ENCODE measurements at regions not wholly inside any gene's neighbourhood (a gene's known extent, or its start where the extent isn't known, plus 50 kb on each side); places are given as distances from the start of the nearest gene placed in this dataset.
A peak's percentile ranks its signal among the peaks of the same experiment; 100 is the strongest.
"Not testable (repeated sequence)": the region's sequence is repeated elsewhere in the genome, so short reads cannot be mapped to it uniquely, and the experiment has no call there.

DNA sequence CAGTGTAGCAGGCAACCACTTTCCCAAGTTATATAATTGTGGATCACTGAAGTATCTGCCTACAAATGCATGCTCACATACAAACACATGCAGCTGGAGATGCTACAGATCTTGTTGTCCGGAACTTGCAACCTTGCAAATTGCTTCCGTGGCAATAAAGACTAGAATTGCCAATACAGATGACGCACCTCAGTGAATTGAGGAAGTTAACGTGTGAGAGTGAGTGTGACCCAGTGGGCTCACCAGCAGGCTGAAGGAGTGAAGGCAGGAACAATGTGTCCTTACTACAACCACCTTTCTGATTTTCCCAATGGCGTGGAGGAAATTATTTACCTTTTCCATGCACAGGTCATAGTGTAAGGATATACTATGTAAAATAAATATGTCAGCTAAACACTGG is 89.4 kb upstream of the GRIP1 start:
- Histone ChIP-seq H3K4me3 (no peak overlapping the region), H3K27ac (no peak overlapping the region)

DNA sequence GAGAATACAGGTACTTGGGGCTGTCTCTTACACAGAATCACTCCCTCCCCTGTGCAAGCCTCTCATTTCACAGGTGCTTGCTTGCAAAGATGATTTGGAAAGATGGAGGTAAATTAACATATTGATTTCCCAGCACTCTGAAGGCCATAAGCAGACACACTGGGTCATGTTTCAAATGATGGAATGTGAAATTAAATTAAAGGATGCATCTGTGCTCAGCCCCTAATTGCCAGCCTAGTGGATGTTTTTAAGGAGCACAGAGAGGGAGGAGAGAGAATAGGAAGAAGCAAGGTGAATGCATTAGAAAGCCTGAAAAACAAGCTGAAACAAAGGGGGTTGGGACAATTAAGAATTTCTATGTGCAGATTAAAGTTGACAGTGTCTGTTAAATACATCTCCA is 96.1 kb upstream of the GRIP1 start:
- H3K27ac ChIP-seq = no peak overlapping the region

DNA sequence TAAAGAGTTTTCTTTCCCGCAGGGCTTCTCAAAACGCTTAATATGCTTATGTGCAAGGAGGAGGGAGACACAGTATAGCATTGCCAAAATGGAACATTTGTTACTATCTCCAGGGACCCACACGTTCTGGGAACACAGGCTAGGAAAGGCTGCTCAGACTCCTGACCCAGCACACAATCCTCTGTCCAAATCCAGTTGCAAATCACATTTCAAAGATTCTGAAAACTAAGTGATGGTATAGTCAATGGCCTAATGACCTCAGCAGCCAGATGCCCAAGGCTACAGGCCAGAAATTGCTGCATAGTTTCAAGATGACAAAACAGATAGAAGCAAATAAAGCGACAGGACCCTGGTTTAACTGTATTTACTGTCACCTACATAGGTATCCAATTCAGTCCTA is 97.0 kb upstream of the GRIP1 start:
- H3K4me3 ChIP-seq = no peak overlapping the region
- H3K27ac ChIP-seq = no peak overlapping the region

More for the DNA sequence above, 96.1 kb upstream of the GRIP1 start:
- H3K4me3 ChIP-seq = no peak overlapping the region

DNA sequence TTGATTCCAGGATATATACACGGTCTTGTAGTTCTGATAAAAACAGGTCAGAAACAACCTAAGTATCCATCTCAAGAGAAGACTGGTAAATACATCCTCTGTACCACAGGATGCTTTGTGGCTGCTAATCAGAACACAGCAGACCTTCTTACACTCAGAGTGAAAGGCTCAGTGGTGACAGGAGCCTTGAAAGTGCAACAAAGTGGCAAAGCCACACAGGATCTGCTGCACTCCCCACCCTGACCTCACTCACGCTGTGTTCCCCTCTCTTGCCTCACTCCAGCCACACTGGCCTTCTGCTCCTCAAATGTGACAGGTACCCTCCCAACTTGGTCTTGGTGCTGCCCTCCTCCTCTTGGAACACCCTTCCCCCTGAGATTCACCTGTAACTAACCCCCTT is 98.1 kb upstream of the GRIP1 start:
- no peak overlapping the region for H3K4me3 ChIP-seq
- H3K27ac ChIP-seq = no peak overlapping the region

DNA sequence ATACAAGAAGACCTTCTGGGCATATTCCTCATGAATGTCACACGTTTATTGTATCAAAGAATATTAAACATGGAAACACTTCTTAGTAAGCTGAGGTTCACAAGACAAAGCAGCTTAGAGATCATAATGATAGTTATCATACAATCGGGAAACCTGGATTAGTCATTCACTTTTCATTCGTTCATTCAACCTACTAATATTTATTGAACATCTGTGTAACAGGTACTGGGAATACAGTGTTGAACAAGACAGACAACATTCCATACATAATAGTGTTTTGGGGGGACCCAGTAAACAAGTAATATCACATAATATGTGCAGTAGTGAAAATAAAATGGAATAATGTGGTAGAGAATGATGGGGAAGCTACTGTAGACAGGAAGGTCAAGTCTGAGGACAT is 100.6 kb upstream of the GRIP1 start:
- Histone ChIP-seq H3K4me3 (no peak overlapping the region), H3K27ac (no peak overlapping the region)

DNA sequence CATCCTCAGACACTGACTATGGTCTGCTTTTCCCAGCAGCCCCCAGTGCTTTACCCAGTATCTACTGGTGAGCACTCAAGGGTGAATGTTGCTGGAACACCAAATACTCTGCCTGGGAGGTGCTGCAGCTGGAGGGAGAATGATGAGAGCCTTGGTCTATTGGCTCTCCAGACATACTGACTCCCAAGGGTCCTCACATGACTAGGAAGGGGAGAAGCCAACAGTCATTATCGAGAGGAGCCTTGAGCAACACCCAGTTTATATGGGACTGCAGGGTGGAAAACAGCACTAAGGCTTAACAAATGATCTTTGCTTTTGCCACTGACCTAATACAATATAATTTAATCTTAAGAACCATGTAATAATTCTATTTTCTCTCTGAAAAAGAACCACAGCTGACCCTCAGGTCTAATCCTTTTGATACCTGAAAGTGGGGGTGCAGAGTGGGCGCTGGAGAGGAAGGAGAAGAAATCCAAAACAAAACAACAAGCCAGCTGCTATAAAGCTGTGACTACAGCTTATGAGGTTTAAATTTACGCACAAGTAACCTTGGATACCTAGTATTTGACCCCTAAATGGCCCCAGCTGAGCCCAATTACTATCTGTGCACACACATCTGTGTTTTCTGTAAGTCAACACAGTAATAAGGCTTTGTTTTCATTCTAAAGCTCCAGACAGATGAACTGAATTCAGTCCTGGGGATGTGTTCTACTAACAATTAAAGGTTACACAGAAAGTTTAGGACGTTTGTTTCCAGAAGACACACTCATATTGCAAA is 107.8 kb upstream of the GRIP1 start:
- H3K4me3 ChIP-seq = no peak overlapping the region
- no peak overlapping the region for H3K27ac ChIP-seq

DNA sequence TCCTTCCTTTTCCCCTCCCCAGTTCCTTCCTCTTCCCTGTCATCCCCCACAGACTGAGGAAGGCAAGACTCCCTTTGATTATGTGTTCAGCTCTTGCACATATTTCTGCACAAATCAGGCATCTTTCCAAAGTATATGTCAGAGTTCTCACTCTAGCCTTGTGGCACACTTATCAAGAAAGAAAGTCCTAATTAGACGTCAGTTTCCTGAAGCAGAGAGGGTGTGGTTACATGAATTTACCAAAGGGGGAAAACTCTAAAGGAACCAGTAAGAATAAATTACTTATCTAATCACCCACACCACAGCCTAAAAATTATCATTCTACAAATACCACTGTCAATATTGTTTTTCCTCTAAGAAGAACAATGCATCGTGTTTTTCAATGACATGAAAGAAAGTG is 120.7 kb upstream of the GRIP1 start:
- Histone ChIP-seq H3K27ac (no peak overlapping the region), H3K4me3 (no peak overlapping the region)

DNA sequence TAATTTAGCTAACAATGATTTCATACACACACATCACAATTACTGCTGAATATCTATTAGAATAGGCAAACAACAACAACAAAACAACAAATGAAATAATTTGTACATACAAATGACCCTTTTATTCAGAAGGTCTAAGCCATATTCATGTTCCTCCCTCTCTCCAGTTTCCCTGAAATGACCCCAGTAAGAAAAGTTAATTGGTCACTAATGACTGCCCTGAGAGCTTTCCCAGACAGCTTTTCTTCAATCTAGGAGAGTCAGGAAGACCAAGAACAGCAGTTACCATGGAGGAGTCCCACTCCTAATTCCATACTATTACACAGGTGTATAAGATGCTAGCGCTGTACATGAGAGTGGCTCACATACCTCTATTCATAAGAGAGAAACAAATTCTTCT is 121.2 kb upstream of the GRIP1 start:
- no peak overlapping the region for H3K27ac ChIP-seq

DNA sequence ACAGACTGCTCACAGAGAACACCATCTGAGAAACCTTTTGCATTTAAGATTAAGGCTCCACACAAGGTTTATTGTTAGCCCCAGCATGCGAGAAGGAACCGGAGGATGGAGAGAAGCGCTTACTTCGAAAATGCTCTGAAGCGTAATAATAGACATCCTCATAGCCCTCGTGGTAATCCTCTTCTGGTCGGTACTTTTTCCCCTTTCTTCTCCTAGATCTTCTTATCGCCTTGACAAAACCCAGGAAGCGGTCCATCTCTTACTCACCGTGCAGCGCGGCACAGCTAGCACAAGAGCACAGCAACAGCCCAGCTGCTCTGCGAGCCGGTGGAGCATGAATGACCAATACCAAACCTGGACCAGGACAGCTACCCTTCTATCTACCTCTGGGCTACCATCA is 125.1 kb upstream of the GRIP1 start:
- no peak overlapping the region for H3K4me3 ChIP-seq

More for the DNA sequence above, 121.2 kb upstream of the GRIP1 start:
- H3K4me3 ChIP-seq = no peak overlapping the region

DNA sequence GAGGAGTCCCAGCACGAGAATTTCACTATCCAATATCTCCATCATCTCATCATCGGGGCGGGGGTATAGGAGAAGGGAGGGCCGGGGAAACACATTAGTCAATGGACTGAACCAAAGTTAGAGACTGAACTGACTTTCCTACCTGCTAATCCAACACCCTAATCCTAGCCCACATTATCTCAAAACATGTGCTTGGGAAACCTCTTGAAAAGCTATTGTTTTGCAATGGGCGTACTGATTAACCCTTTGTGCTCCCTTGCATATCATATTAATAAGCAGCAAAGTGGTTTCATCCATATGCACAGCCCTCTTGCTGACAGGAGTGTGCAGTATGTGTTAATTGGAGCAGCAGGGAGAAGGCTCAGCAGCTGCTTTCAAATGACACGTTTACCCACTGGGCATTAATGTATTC is 125.7 kb upstream of the GRIP1 start:
- Histone ChIP-seq H3K4me3 (no peak overlapping the region), H3K27ac (no peak overlapping the region)

More for the DNA sequence above, 125.1 kb upstream of the GRIP1 start:
- no peak overlapping the region for H3K27ac ChIP-seq

DNA sequence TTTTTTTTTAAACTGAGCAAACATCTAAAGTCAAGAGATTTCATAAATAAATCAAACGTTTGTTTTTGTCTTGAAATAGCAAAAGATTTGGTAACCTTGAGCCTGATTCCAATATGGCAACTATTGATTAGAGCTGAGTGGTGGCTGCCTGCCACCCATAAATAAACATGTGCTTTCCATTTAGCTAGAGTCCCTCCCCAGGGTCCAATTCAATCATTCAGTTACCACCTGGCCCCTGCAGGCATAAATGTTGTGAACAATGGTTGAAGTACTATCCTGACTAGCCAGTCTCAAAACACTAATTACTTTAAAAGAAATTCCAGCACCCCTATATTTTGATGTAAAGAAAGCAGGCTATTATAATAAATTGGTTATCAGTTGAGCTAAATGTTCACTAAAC is 129.7 kb upstream of the GRIP1 start:
- Histone ChIP-seq H3K4me3 (no peak overlapping the region), H3K27ac (no peak overlapping the region)

DNA sequence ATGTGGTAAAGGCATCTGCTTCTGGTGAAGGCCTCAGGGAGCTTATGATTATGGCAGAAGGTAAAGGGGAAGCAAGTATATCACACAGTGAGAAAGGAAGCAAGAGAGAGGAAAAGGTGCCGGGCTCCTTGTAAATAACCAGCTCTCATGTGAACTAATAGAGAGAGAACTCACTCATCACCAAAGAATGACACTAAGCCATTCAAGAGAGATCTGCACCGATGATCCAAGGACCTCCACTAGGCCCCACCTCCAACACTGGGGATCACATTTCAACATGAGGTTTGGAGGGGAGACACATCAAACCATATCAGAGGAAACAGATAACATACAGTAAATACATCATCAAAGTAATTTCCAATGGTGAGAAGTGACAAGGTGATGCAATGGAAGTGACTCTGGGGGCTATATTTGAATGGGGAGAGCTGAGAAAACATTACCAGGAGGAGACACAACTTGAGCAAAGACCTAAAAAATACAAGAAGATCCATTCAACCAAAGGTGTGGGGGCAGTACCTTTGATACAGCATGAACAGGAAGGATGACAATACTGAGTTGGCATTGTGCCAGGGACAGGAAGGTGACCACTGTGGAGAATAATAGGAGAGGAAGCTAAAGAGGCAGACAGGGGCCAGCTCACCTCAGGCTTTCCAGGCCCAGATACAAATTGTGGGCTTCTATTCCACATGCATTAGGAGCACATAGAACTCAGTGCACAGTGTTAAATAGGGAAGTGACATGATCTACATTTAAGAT is 134.4 kb upstream of the GRIP1 start:
- Histone ChIP-seq H3K27ac (no peak overlapping the region), H3K4me3 (no peak overlapping the region)

DNA sequence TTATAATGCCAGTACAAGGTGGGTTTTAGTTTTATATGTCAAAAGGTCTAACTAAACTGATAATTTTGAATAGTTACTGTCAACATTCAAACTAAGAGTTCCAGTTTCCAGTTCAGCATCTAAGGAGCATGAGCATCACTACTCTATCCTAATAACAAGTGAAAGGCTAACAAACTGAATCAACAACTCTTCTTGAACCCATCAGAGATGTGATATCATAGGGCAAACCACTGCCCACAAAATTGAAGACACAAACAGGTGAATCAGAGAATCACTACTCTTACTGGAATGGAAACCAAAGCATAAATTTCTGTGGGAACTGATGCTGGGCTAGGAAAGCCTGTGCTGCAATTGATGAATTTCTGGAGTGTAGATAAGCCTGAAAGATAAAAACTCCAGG is 140.7 kb upstream of the GRIP1 start:
- H3K27ac ChIP-seq = no peak overlapping the region
- H3K4me3 ChIP-seq = no peak overlapping the region

DNA sequence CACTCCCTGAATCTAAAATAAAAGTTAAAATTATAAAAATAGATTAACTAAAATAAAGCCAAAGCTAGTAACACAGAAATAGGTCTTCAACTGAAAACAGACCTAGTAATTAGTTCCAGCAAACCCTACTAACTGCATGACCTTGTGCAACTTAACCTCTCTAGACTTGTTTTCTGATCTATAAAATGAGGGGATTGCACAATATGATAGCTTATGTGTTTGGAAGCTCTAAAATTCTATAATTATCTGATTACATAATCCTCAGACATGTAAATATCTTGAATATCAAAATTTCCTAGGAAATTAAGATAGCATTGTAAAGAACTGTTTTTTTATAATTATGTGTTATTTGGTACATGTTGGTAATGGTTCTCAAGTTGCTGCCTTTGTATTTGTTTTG is 144.1 kb upstream of the GRIP1 start:
- Histone ChIP-seq H3K4me3 (no peak overlapping the region), H3K27ac (peak overlapping the region in 6 of 21 experiments; percentile 1 to 54 (median 29))

DNA sequence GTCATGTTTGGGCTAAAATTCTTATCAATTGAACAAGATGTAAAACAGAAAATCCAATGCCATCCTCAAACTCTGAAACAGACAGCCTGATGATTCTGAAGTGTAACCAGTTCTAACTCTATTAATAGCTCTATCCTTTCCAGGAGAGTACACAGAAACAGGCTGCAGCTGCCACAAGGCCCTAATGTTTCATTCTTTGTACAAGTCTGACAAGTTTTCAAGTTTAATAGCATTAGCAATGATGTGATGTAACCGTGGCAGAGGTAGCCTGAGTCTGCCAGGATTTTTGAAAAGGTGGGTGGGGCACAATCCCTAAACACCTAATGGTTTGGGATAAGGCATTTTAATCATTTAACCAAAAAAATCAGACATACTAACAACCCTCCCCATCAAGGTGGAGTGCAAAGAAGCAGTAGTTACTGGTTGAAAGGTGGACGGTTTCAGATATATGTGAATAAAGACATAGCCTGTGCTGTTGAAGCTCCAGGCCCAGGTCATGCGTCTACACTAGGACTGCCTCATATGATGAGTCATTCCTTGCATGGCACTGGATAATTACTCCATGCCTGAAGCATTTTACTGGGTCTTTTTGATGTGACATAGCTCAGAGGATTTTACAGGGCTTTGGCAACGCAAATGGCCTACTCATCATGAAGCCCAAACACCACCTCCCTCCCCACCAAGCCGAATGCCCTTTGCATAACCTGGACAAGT is 145.1 kb upstream of the GRIP1 start:
- H3K27ac ChIP-seq = peak overlapping the region in 9 of 21 experiments; percentile 1 to 56 (median 44)
- H3K4me3 ChIP-seq = no peak overlapping the region

DNA sequence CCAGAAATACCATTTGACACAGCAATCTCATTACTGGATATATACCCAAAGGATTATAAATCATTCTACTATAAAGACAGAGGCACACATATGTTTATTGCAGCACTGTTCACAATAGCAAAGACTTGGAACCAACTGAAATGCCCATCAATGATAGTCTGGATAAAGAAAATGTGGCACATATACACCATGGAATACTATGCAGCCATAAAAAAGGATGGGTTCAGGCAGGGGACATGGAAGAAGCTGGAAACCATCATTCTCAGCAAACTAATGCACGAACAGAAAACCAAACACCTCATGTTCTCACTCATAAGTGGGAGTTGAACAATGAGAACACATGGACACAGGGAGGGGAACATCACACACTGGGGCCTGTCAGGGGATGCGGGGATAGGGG is 147.0 kb upstream of the GRIP1 start:
- not testable (repeated sequence) for H3K27ac ChIP-seq, H3K4me3 ChIP-seq

DNA sequence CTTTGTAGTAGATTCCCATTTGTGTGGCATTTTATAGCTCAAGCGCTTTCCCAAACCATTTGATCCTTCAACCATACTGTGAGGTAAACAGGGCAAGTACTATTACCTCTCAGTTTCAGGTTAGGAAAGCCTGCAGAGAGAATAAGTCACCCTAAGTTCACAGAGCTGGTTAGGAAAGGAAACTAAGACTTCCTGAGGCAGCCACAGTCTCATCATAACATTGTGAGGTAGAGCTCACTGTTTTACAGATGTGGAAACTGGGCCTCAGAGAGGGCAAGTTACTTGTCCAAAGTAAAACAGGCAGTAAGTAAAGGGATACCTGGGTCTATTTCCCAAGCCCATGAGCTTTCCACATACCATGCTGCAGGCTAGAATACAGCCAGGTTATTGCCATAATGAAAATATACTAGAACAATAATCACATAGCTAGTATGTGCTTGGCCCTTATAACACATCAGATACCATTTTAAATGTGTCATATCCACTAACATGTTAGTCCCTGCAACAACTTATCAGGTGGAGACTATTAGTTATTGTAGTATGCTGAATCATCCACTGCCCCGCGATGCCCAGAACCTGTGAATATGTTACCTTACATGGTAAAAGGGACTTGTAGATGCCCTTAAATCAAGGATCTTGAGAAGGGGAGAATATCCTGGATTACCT is 150.9 kb upstream of the GRIP1 start:
- Histone ChIP-seq H3K4me3 (no peak overlapping the region), H3K27ac (peak overlapping the region in 1 of 21 experiments; percentile 6)

DNA sequence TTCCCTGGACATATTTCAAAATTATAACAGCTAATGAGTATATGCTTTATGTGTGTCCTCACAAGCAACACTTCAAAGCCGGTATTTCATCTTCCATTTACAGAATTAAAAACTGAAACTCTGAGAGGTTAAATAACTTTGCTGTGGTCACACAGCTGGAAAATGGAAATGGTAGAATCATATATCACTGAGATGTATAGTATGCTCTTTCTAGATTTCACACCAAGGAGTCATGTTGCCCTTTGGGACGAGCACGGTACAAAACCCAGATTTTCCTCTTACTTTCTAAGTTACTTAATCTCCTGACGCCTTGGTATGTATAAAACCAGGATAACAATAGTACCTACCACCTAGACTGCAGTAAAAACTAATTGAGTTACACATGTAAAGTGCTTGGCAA is 152.6 kb upstream of the GRIP1 start:
- Histone ChIP-seq H3K4me3 (no peak overlapping the region), H3K27ac (no peak overlapping the region)

DNA sequence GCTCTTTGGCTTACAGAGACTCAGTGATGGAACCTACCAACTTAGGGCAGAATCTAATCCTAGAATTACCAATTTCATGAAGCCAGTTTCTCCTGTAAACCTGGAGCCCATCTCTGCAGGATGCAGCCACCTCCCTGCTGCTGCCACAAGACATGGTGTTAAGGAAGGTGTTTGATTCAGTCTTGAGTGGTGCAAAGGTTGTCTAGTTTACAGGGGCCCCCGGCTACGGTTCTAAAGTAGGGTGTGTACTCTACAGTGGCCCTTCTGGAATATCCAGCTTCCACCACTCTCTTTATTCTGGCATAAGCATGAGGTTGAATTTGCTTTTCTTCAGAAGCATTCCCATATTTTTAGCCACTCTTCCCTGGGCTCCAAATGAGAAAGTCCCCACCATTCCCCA is 154.1 kb upstream of the GRIP1 start:
- Histone ChIP-seq H3K27ac (no peak overlapping the region), H3K4me3 (no peak overlapping the region)

DNA sequence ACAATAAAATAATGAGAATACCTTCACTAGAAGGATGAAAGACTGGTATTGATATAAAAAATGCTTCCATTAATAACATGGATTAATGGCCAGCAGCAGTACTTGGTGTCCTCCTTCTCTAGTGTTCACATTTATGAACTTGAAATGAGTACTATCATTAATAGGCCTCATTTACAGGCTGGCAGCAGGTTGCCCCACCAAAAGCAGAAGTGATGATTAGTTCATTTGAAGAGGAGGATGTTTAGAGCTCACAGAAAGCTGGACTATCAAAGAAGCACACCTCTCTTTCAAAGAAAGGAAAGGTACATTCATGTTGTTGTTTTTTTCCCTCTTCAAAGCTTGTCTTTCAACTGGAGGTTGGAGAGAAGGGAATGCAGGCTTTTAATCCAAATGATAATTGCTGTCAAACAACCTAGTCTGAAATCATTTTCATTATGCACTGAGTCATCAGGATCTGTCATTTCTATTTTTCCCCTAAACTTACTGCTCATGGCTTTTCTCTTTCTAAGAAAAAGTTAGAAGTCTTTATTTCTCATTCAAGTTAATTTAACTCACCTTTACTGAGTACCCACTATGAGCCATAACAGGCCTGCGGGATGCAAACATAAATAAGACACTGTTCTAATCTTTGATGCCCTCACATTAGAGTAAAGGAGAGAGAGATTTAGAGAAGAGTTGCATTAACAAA is 157.9 kb upstream of the GRIP1 start:
- Histone ChIP-seq H3K4me3 (no peak overlapping the region), H3K27ac (no peak overlapping the region)

Measured in skin epidermis (tissue), 12 donors.